A172 (cell line): ENCODE measurements at regions not wholly inside any gene's neighbourhood (a gene's known extent, or its start where the extent isn't known, plus 50 kb on each side); places are given as distances from the start of the nearest gene placed in this dataset.
A peak's percentile ranks its signal among the peaks of the same experiment; 100 is the strongest.
"Not testable (repeated sequence)": the region's sequence is repeated elsewhere in the genome, so short reads cannot be mapped to it uniquely, and the experiment has no call there.

Source experiments
- DNase-seq: peaks from one replicate; pipeline ENCODE4 v3.0.0-alpha.2; 2015; ENCODE audit warnings: low spot score

DNA sequence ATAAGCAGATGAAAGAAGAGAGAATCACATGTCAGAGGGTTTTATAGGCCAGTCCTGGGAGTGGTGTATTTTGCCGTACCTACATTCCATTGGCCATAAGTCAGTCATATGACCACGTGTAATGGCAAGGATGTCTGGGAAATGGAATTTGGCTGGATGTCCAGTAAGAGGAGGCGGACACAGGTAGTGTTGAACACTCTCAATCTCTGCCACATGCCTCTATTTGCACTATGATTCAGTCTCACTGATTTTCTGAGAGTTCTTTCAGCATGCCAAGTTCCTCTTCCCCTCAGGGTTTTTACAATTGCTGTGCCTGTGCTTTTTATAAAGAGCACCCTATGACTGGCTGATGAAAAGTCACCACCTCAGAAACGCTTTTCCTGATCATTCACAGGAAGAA is 164.2 kb upstream of the GPR101 start:
- DNase-seq: no peak

DNA sequence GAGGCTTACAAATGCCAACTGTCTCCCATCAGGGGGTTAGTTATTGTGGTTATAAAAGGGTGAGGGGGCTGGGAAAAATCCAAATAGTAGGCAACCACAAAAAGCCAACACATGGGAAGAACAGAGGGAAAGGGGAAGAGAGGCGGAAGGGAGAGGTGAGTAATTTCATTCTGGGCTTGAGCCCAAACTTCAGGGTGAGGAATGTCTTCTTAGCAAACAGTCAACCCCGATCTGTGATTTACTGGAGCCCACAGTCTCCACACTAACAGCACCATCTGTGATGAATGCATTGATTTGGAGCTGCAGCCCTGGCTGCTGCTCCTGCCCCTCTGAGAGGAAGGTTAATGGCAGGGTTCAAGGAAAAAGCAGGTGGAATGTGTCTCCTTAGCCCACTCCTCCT is 162.2 kb upstream of the GPR101 start:
- peak; percentile 0 for DNase-seq

DNA sequence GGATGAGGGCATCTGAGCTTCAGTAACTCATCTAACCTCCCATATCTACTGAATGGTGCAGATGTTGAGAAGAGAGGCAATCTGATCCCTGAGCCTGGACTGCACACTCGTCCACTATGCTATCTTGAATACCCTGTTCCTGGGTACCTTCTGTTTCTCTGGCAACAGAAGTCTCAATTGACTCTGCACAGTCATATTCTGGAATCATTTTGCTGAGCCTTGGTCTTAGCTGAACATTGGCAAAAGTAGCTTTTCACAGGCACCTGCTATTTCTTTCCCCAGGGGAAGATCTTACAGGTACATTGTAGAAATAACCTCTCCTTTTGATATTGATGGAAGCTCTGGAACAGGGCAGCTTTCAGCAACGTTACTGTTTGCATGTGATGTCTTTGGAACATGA is 161.5 kb upstream of the GPR101 start:
- DNase-seq: no peak

DNA sequence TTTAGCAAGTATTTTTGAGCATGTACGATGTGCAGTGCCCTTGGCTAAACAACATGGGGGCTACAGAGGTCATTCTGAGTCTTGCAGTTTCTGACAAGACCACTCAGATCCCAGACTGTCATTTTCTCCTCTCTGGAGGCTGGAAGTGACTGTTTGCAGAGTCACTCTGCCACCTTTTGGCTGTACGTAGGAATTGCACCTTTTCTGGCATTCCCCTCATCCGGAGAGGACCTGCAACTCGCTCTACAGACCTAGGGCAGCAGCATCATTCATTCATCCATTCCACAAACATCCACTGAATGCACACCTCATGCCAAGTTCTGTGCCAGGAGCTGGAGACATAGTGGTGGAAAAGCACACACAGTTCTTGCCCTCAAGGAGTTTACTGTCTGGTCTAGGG is 160.4 kb upstream of the GPR101 start:
- DNase-seq: peak; percentile 0

DNA sequence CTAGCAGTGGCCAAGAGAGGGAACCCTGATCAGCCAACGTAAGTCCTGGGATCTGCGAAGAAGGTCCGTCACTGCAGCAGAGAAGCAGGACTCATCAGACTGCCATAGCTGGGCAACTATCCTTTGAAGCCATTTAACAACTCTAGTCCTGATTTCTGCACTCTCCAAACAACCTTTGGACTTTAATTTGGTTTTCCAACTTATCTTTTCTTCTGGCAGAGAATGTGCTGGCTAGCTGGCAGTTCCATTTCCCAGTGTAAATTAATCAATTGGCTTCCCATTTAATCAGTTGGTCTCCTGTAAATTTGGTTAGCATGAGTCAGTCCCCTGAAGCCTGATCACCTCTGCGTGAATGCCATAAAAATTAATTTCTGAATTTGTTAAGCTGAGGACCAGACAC is 153.7 kb upstream of the GPR101 start:
- no peak for DNase-seq

DNA sequence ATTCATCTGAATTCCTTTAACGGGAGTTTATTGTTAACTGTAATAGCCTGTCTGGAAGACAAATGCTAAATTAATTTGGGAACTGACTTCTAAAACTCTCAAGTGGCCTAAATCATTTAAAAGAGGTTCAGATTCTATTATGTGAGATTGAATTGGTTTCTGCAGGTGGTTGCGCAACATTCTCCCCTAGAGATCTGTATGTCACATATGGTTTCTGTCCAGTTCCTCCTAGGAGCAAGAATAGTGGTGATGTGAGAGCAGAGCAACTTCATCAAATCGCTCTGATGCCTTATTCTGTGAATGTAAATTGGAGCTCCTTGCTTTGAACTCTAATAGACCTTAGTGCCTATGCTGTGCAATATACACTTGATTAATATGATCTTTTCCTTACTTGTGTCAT is 144.6 kb upstream of the GPR101 start:
- no peak for DNase-seq

DNA sequence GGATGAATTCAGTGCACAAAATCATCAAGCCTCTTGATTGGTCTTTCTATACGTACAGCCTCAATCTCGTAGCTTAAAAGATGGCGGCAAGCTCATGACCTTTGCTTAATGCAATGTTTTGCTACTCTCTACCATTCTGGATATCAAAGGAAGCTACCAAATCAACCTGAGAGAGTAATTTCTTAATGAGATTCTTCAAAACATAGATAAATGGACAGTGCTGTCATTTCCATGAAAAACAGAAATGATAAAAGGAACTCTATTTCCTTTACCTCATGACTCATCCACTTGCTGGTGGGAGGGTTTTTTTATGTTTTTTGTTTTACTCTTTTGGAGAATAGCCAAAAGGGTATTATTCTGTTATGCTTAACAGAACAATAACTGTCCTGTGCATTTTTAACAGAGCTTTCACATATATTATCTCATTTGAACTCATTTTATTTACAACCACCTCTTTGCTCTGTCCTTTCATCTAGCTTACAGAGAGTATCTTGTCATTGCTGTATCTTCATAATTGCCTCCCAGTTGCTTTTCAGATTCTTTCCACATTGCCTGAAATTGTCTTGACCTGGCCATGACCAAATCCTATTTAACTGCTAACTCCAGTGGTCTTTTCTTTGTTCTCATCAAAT is 138.6 kb upstream of the GPR101 start:
- no peak for DNase-seq

DNA sequence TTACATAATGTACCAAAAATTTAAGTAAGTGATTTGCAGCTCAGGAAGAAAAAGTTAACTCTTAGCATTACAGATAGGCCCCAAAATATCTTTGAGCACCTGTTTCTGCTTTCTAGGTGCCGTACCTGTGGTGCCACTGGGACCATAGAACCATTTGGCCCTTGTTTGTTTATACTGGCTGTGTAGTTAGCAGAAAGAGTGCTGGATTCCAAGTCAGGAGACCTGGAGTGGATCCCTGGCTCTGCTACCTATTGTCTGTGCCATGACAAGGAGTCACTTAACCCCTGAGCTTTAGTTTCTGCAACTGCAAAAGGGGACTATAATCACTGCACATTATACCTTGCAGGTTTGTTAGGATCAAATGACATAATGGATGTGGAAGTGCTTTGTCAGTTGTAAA is 137.8 kb upstream of the GPR101 start:
- DNase-seq: no peak

DNA sequence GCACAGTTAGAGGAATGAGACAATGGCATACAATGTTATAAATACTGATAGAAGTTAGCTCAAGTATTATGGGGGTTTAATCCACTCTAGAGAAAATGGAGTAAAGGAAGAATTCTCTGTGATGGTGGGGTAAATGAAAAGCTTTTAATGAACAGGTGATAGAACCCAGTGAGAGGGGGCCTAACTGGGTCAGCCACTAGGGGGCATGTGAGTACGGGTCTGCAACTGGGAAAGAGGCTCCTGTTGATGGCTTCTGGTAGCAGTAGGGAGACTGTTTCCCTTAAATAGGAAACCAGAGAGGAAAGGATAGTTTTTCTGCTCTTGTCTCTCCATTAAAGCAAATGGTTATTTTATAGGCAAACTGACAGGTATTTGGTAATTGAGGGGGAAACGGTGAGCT is 132.8 kb upstream of the GPR101 start:
- DNase-seq: no peak

DNA sequence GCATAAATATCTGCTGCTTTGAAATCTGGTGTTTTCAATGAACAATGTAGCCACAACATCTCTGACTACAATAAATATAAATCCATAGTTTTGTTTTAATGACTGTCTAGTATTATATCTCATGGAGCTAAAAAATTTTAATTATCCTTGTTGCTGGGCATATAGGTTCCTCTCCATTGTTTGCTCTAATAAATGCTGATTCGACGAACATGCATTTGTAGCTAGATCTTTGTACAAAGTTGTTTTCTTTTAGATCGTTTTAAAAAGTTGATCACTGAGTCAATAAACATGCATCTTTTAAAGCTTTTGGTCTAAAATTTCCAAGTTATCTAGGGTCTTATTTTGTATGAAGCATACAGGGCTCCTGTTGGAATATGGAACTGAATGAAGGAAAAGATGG is 130.5 kb upstream of the GPR101 start:
- no peak for DNase-seq

DNA sequence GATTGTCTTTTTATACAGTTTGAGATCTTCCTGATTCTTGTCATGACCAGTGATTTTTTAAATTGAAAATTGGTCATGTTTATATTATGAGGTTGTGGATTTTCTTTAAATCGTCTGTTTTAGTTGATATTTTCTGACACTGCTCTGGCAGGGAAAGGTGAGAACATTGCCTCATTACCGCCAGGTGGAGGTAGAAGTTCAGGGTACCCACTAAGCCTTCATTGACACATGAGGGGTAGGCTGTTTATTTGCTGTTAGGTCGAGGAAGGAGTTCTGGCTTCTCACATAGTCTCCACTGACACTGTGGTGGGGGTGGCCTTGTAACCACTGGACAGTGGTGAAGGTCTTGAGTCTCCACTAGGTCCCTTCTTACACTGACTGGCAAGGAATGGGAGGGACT is 117.6 kb upstream of the GPR101 start:
- DNase-seq: no peak

DNA sequence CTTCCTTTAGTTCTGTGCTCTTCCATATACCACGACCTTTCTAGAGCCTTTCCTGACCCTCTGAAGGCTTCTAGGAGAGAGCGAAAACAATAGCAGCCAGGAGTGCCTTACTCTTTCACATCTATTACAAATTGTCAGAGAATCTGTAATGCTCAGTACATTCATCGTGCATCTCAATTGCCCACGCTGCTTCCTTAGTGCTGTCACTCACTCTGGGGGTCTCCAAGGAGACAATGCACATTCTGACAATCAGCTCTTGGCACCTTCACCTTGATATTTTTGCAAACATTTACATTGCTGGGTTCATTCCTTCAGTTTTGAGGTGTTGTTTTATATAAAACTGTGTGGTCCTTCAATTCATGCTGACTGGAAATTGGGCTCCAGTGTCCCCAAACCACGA is 110.1 kb upstream of the GPR101 start:
- DNase-seq: no peak

DNA sequence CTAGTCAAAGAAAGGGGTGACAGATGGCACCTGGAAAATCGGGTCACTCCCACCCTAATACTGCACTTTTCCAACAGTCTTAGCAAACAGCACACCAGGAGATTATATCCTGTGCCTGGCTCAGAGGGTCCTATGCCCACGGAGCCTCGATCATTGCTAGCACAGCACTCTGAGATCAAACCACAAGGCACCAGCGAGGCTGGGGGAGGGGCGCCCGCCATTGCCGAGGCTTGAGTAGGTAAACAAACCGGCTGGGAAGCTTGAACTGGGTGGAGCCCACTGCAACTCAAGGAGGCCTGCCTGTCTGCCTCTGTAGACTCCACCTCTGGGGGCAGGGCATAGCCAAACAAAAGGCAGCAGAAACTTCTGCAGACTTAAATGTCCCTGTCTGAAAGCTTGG is 88.9 kb upstream of the GPR101 start:
- not testable (repeated sequence) for DNase-seq

DNA sequence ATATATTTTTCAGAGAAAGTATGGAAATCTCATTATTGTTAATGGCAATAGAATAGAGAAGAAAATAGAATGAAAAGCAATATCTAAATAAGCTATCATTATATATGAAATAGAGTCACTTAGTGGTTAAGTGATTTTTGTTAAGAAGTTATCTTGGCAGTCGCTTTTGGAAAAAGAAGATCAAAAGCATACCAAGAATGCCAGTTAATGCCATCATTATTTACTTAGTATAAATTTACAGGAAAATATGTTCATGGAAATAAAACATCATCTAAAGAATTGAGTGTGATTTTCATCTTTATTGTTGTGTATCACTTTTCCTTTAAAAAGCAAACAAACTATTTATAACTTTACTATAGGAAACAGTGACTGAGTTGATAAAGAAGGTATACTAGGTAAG is 85.3 kb upstream of the GPR101 start:
- DNase-seq: no peak

DNA sequence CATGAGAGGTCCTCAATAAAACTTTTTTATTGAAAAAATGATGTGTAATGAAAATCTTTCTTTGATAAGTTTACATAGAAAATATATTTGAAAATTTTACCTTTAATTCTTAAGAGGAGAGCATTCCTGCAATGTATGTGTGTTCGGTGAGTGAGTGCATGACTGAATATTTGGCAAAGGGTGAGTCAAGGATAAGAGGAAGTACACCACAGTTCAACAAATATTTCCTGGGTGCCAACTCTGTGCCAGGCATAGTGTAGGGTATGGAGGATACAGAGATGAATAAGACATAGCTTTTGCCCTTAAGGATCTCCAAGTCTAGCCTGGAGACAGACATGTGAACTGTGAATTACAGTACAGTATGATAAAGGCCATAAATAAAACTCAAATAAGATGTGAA is 84.7 kb upstream of the GPR101 start:
- no peak for DNase-seq

DNA sequence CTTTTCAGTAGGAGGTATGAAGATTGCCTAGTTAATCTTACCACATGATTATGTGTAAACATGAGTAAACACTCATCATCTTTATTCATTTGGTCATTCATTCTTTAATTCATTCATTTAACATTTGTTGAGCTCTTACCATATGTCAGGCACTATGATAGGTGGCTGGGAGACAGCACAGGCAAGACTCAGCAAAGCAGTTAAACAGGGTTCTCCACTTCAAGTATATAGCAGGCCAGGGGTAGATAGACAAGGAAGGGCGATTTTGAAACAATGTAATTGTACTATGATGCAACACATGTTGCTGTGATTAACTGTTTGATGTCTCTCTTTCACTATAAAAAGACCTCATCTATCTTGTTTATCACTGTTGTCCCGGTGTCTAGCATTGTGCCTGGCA is 84.3 kb upstream of the GPR101 start:
- DNase-seq: no peak

DNA sequence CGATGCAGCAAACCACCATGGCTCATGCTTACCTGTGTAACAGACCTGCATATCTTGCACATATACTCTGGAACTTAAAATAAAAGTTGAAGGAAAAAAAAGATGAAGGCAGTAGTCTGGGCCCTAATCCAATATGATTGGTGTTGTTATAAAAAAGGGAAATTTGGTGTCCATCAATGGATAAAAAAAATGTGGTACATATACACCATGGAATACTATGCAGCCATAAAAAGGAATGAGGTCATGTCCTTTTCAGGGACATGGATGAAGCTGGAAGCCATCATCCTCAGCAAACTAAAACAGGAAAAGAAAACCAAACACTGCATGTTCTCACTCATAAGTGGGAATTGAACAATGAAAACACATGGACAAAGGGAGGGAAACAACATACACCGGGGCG is 74.1 kb upstream of the GPR101 start:
- DNase-seq: not testable (repeated sequence)

DNA sequence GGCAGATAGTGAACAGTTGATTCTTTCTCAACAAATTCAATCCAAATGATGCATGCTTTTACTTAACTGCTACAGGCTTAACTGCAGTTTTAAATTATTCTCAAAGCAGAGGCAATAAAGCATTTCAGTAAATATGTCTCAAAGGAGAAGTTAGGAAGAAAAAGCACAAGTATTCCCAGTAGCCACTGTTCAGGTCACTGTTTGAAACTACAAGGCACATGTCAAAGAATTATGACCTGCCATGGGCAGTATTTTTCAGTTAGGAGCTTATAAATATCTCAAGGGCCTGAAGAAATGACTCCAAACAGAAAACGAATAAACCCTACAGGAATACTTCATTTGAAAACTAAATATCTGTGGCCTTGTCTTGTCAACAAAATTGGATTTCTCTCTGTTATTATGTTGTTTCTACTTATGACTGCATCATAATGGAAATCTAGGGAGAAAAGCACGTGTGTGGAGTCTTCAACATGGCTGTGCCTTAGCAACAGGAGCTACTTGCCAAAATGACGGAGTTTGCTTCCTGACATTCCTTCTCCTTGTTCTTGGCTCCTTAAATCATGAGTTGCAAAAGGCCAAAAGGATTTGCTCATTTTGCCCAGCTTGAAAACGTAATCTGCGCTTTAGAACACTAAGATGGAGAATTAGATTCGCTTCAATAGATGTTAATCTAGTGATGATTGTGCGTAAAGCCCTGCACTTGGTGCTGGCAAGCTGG is 67.6 kb upstream of the GPR101 start:
- DNase-seq: no peak
